SK-N-SH treated with all-trans-retinoic acid at 6 μM for 48 hours (cell line): ENCODE measurements at regions not wholly inside any gene's neighbourhood (a gene's known extent, or its start where the extent isn't known, plus 50 kb on each side); places are given as distances from the start of the nearest gene placed in this dataset.

Source experiments
- ESRRG ChIP-seq: fragments of 250-450 bp; sonication (Bioruptor Pico); IDR thresholded peaks from 2 replicates; pipeline ENCODE4 v1.6.1; 2021; ENCODE audit warnings: mild to moderate bottlenecking
- PPARA ChIP-seq: fragments of 250-450 bp; sonication (Bioruptor Pico); IDR thresholded peaks from 2 replicates; pipeline ENCODE4 v1.5.0; 2020; ENCODE audit warnings: mild to moderate bottlenecking, borderline replicate concordance
- TF ChIP-seq, protein P1 (sequence below): fragments of 250-450 bp; sonication (Bioruptor Pico); IDR thresholded peaks from 2 replicates; pipeline ENCODE4 v1.5.1; 2021; ENCODE audit warnings: mild to moderate bottlenecking, moderate library complexity

GRCh38 chr12:124489220-124489619, 78.2 kb downstream of the NCOR2 start:
- TF ChIP-seq PPARA (CRISPR knock-in tag) (no peak), ESRRG (CRISPR knock-in tag) (no peak)
- TF ChIP-seq, protein P1, sequence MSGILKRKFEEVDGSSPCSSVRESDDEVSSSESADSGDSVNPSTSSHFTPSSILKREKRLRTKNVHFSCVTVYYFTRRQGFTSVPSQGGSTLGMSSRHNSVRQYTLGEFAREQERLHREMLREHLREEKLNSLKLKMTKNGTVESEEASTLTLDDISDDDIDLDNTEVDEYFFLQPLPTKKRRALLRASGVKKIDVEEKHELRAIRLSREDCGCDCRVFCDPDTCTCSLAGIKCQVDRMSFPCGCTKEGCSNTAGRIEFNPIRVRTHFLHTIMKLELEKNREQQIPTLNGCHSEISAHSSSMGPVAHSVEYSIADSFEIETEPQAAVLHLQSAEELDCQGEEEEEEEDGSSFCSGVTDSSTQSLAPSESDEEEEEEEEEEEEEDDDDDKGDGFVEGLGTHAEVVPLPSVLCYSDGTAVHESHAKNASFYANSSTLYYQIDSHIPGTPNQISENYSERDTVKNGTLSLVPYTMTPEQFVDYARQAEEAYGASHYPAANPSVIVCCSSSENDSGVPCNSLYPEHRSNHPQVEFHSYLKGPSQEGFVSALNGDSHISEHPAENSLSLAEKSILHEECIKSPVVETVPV, result no peak
